ENCODE measurements at regions not wholly inside any gene's neighbourhood (a gene's known extent, or its start where the extent isn't known, plus 50 kb on each side); places are given as distances from the start of the nearest gene placed in this dataset.

DNA sequence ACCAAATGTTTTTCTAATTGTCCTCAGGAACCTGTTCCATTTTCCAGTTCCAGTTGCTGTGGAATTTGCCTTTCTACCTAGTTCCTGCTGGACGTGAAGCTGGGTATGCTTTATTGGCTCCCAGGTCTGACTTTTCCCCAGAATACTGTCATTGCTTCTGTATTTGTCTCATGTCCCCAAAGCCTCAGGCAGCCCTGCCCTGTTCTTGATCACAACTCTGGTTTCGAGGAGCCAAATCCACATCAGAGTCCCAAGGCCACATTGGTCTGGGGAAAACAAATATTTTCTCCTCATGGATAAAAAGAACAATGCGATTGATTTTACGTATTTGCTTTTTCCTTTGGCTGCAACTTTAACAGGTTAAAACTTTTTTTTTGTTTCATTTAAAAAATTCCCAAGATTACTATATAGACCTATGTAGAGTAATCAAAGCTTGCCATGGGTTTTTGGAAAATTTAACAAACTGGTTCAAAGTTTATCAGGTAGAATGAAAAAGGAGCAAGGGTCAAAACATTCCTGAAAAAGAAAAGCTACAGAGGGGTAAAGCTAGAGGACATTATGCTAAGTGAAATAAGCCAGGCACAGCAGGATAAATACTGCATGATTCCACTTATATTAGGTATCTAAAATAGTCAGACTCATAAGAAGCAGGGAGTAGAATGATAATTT is 85.2 kb downstream of the MDH1 start:
- 48% methylated on average over 4 of the region's 4 CpGs for WGBS (ENCODE audit: insufficient coverage, insufficient replicate concordance, low lambda C conversion rate, missing lambda C conversion rate)
- H3K36me3 ChIP-seq (ENCODE audit: control insufficient read depth in 2 of 2, insufficient read depth in 2 of 2, low read length in 1 of 2) = no peaks in the 10 kb centered on the region
- no peaks in the 10 kb centered on the region for H4K20me1 ChIP-seq (ENCODE audit: control insufficient read depth, insufficient read depth)
- no peaks in the 10 kb centered on the region for H3K9me3 ChIP-seq (replicated peaks; ENCODE audit: control insufficient read depth, insufficient read depth, low read length)
- ATAC-seq = no peak
- intact Hi-C loops (cut with micrococcal nuclease; ENCODE audit: unreplicated experiment) = no loop called here
- no TSS peak for BruUV-seq (replicated peaks)
- H3K4me1 ChIP-seq (ENCODE audit: control insufficient read depth, insufficient read depth, low read length) = 0 out of 2 replicates have a peak, but pooled peaks cover 2% of the 10 kb centered on the region
- RAD21 ChIA-PET (ENCODE audit: unreplicated experiment) = no interaction called here
- no peak overlapping the region for H2AFZ ChIP-seq (ENCODE audit: control insufficient read depth, low read depth, low read length)
- H3K4me3 ChIP-seq = no peak overlapping the region
- CTCF ChIA-PET = interaction anchor here (1.1 to 1.2 kb wide), 2 partner anchors 11 to 22 kb away, joined by 3 read pairs; no protein-coding TSS in a partner anchor
- no peaks in the 10 kb centered on the region for H3K27me3 ChIP-seq (replicated peaks in 1 of 2; ENCODE audit: control insufficient read depth in 2 of 2, insufficient read depth in 2 of 2, low read length in 1 of 2)
- no peaks in the 10 kb centered on the region for H3K79me2 ChIP-seq (ENCODE audit: control insufficient read depth, insufficient read depth, low read length)
- no peak for DNase-seq (ENCODE audit: low read depth, low spot score)
- H3K9ac ChIP-seq (ENCODE audit: control insufficient read depth, insufficient read depth, low read length) = no peak overlapping the region
- SMC1A ChIA-PET (ENCODE audit: uncharacterized antibody, unreplicated experiment) = interaction anchor here (1.1 to 1.5 kb wide), 2 partner anchors 10 to 235 kb away, joined by 3 to 4 read pairs; no protein-coding TSS in a partner anchor
- no peak overlapping the region for H3K27ac ChIP-seq (ENCODE audit: control insufficient read depth, insufficient read depth)
- H3K4me2 ChIP-seq (ENCODE audit: control insufficient read depth, insufficient read depth) = no peak overlapping the region
- in situ Hi-C loops (cut with MboI) = no loop called here
- POLR2A ChIA-PET = no interaction called here
- no peak for FAIRE-seq
- TF ChIP-seq, protein P1, sequence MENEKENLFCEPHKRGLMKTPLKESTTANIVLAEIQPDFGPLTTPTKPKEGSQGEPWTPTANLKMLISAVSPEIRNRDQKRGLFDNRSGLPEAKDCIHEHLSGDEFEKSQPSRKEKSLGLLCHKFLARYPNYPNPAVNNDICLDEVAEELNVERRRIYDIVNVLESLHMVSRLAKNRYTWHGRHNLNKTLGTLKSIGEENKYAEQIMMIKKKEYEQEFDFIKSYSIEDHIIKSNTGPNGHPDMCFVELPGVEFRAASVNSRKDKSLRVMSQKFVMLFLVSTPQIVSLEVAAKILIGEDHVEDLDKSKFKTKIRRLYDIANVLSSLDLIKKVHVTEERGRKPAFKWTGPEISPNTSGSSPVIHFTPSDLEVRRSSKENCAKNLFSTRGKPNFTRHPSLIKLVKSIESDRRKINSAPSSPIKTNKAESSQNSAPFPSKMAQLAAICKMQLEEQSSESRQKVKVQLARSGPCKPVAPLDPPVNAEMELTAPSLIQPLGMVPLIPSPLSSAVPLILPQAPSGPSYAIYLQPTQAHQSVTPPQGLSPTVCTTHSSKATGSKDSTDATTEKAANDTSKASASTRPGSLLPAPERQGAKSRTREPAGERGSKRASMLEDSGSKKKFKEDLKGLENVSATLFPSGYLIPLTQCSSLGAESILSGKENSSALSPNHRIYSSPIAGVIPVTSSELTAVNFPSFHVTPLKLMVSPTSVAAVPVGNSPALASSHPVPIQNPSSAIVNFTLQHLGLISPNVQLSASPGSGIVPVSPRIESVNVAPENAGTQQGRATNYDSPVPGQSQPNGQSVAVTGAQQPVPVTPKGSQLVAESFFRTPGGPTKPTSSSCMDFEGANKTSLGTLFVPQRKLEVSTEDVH (IDR thresholded peaks at IDR 0.05; ENCODE audit: low read depth, partially characterized antibody) = no peak
- TF ChIP-seq POU2F2 (IDR thresholded peaks at IDR 0.05; ENCODE audit: borderline replicate concordance, low read depth, low read length) = no peak
- TF ChIP-seq SMC3 (IDR thresholded peaks at IDR 0.05; ENCODE audit: borderline replicate concordance, low read length) = no peak
- no peak for TF ChIP-seq ZNF622 (IDR thresholded peaks at IDR 0.05)
- TF ChIP-seq, protein P2, sequence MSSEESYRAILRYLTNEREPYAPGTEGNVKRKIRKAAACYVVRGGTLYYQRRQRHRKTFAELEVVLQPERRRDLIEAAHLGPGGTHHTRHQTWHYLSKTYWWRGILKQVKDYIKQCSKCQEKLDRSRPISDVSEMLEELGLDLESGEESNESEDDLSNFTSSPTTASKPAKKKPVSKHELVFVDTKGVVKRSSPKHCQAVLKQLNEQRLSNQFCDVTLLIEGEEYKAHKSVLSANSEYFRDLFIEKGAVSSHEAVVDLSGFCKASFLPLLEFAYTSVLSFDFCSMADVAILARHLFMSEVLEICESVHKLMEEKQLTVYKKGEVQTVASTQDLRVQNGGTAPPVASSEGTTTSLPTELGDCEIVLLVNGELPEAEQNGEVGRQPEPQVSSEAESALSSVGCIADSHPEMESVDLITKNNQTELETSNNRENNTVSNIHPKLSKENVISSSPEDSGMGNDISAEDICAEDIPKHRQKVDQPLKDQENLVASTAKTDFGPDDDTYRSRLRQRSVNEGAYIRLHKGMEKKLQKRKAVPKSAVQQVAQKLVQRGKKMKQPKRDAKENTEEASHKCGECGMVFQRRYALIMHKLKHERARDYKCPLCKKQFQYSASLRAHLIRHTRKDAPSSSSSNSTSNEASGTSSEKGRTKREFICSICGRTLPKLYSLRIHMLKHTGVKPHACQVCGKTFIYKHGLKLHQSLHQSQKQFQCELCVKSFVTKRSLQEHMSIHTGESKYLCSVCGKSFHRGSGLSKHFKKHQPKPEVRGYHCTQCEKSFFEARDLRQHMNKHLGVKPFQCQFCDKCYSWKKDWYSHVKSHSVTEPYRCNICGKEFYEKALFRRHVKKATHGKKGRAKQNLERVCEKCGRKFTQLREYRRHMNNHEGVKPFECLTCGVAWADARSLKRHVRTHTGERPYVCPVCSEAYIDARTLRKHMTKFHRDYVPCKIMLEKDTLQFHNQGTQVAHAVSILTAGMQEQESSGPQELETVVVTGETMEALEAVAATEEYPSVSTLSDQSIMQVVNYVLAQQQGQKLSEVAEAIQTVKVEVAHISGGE (CRISPR knock-in tag; IDR thresholded peaks at IDR 0.05) = no peak
- TF ChIP-seq MYC (IDR thresholded peaks at IDR 0.05; ENCODE audit: insufficient read depth, insufficient read length, insufficient replicate concordance, low read length, severe bottlenecking) = no peak
- TF ChIP-seq, protein P3, sequence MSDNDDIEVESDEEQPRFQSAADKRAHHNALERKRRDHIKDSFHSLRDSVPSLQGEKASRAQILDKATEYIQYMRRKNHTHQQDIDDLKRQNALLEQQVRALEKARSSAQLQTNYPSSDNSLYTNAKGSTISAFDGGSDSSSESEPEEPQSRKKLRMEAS (IDR thresholded peaks at IDR 0.05; ENCODE audit: low read depth, low read length) = no peak
- TF ChIP-seq, protein P4, sequence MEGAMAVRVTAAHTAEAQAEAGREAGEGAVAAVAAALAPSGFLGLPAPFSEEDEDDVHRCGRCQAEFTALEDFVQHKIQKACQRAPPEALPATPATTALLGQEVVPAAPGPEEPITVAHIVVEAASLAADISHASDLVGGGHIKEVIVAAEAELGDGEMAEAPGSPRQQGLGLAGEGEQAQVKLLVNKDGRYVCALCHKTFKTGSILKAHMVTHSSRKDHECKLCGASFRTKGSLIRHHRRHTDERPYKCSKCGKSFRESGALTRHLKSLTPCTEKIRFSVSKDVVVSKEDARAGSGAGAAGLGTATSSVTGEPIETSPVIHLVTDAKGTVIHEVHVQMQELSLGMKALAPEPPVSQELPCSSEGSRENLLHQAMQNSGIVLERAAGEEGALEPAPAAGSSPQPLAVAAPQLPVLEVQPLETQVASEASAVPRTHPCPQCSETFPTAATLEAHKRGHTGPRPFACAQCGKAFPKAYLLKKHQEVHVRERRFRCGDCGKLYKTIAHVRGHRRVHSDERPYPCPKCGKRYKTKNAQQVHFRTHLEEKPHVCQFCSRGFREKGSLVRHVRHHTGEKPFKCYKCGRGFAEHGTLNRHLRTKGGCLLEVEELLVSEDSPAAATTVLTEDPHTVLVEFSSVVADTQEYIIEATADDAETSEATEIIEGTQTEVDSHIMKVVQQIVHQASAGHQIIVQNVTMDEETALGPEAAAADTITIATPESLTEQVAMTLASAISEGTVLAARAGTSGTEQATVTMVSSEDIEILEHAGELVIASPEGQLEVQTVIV (IDR thresholded peaks at IDR 0.05; ENCODE audit: borderline replicate concordance, partially characterized antibody) = no peak
- TF ChIP-seq NFIC (IDR thresholded peaks at IDR 0.05; ENCODE audit: low read depth, low read length) = no peak
- no peak for TF ChIP-seq BMI1 (IDR thresholded peaks at IDR 0.05; ENCODE audit: borderline replicate concordance)
- no peak for TF ChIP-seq ZNF274 (IDR thresholded peaks at IDR 0.05; ENCODE audit: insufficient read depth, insufficient read length)
- TF ChIP-seq, protein P5, sequence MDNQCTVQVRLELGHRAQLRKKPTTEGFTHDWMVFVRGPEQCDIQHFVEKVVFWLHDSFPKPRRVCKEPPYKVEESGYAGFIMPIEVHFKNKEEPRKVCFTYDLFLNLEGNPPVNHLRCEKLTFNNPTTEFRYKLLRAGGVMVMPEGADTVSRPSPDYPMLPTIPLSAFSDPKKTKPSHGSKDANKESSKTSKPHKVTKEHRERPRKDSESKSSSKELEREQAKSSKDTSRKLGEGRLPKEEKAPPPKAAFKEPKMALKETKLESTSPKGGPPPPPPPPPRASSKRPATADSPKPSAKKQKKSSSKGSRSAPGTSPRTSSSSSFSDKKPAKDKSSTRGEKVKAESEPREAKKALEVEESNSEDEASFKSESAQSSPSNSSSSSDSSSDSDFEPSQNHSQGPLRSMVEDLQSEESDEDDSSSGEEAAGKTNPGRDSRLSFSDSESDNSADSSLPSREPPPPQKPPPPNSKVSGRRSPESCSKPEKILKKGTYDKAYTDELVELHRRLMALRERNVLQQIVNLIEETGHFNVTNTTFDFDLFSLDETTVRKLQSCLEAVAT (IDR thresholded peaks at IDR 0.05) = no peak

Data from GM12878 (cell line).